ENCODE measurements at regions not wholly inside any gene's neighbourhood (a gene's known extent, or its start where the extent isn't known, plus 50 kb on each side); places are given as distances from the start of the nearest gene placed in this dataset.
A peak's percentile ranks its signal among the peaks of the same experiment; 100 is the strongest.

- H3K27me3 Mint-ChIP-seq (ENCODE audit: insufficient read depth, unreplicated experiment), result no peaks in the 10 kb centered on the region
- no peak overlapping the region for H3K27ac Mint-ChIP-seq (ENCODE audit: low read depth, unreplicated experiment)
- POLR2A ChIA-PET, result interaction anchor here (0.6 kb wide), 1 partner anchor 417 kb away, joined by 3 read pairs; no protein-coding TSS in a partner anchor
- H3K9me3 Mint-ChIP-seq (ENCODE audit: unreplicated experiment), result no peaks in the 10 kb centered on the region
- TF ChIP-seq CTCF (IDR thresholded peaks at IDR 0.05; ENCODE audit: unreplicated experiment), result no peak
- no TSS peak for BruUV-seq (replicated peaks)
- CTCF ChIA-PET, result interaction anchor here (0.5 to 1.0 kb wide), 4 partner anchors 11 to 1091 kb away, joined by 3 to 5 read pairs (median 3); no protein-coding TSS in a partner anchor
- DNase-seq (ENCODE audit: unreplicated experiment), result no peak
- intact Hi-C loops (cut with micrococcal nuclease), result no loop called here
- H3K36me3 Mint-ChIP-seq (ENCODE audit: insufficient read depth, unreplicated experiment), result no peaks in the 10 kb centered on the region
- H3K4me1 Mint-ChIP-seq (ENCODE audit: insufficient read depth, unreplicated experiment), result no peaks in the 10 kb centered on the region
- no peak overlapping the region for H3K4me3 Mint-ChIP-seq (ENCODE audit: unreplicated experiment)
Observed at GRCh38 chr1:87821335-87821697, 492.6 kb downstream of the LMO4 start.

DNA sequence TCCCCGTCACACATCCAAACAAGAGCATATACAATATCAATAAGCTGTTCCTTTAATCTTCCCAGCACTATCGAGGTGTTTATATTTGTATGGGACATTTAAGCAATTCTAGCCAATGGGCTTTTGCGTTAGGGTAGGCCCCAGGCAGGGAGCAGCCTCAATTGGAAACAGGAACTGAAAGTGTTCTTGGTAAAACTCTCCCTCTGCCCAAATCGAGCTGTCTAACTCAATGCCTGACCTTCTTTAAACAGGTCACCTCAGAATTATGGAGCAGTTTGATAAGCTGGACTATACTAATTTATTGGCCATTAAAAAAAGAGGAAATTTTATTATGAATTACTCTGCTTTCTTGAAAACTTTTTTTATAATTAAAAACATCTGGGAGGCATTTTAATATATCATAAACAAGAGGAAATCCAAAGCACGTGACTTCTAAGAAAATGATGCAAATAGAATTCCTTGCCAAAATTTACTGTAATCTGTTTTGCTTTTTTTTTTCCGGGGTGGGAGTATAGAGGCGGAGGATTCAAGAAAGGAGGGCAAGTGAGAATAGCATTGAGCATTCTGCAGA, 498.1 kb downstream of the LMO4 start:
- no peak for TF ChIP-seq CTCF (IDR thresholded peaks at IDR 0.05; ENCODE audit: unreplicated experiment)
- H3K27ac Mint-ChIP-seq (ENCODE audit: low read depth, unreplicated experiment), result no peak overlapping the region
- H3K4me1 Mint-ChIP-seq (ENCODE audit: insufficient read depth, unreplicated experiment), result no peaks in the 10 kb centered on the region
- H3K27me3 Mint-ChIP-seq (ENCODE audit: insufficient read depth, unreplicated experiment), result no peaks in the 10 kb centered on the region
- CTCF ChIA-PET, result interaction anchor here (0.5 to 0.6 kb wide), 2 partner anchors 301 to 492 kb away, joined by 3 to 4 read pairs; no protein-coding TSS in a partner anchor
- no peaks in the 10 kb centered on the region for H3K36me3 Mint-ChIP-seq (ENCODE audit: insufficient read depth, unreplicated experiment)
- DNase-seq (ENCODE audit: unreplicated experiment), result peak; percentile 14
- POLR2A ChIA-PET, result interaction anchor here (0.6 to 0.8 kb wide), 2 partner anchors 40 to 498 kb away, joined by 3 to 4 read pairs; partner anchors contain the start of gene LMO4
- H3K9me3 Mint-ChIP-seq (ENCODE audit: unreplicated experiment), result no peaks in the 10 kb centered on the region
- intact Hi-C loops (cut with micrococcal nuclease), result no loop called here
- H3K4me3 Mint-ChIP-seq (ENCODE audit: unreplicated experiment), result no peak overlapping the region
- BruUV-seq (replicated peaks), result no TSS peak

DNA sequence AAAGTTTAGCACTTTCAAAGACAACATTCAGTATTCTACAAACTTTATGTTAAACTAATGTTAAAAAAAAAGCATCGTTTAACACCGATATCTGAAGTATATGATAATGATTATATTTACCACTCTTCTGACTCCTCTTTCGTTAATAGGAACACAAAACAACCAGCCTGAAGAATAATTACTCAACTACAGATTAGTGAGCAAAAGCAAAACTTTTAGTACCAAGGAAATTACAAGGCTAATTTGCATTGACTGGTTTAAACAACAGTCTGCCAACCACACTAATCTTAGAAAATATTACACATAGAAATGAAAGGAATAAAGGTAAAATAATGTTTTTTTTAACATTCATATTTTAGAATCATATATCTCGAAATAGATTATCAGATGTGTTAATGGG, 500.7 kb downstream of the LMO4 start:
- ChIA-PET CTCF (interaction anchor here (0.9 kb wide), 1 partner anchor 11 kb away, joined by 3 read pairs; no protein-coding TSS in a partner anchor), POLR2A (no interaction called here)
- H3K27me3 Mint-ChIP-seq (ENCODE audit: insufficient read depth, unreplicated experiment), result no peaks in the 10 kb centered on the region
- no TSS peak for BruUV-seq (replicated peaks)
- intact Hi-C loops (cut with micrococcal nuclease), result no loop called here
- TF ChIP-seq CTCF (IDR thresholded peaks at IDR 0.05; ENCODE audit: unreplicated experiment), result no peak
- no peak for DNase-seq (ENCODE audit: unreplicated experiment)
- H3K9me3 Mint-ChIP-seq (ENCODE audit: unreplicated experiment), result no peaks in the 10 kb centered on the region
- no peak overlapping the region for H3K27ac Mint-ChIP-seq (ENCODE audit: low read depth, unreplicated experiment)
- no peaks in the 10 kb centered on the region for H3K36me3 Mint-ChIP-seq (ENCODE audit: insufficient read depth, unreplicated experiment)
- peaks cover under 1% of the 10 kb centered on the region for H3K4me1 Mint-ChIP-seq (ENCODE audit: insufficient read depth, unreplicated experiment)
- H3K4me3 Mint-ChIP-seq (ENCODE audit: unreplicated experiment), result no peak overlapping the region

DNA sequence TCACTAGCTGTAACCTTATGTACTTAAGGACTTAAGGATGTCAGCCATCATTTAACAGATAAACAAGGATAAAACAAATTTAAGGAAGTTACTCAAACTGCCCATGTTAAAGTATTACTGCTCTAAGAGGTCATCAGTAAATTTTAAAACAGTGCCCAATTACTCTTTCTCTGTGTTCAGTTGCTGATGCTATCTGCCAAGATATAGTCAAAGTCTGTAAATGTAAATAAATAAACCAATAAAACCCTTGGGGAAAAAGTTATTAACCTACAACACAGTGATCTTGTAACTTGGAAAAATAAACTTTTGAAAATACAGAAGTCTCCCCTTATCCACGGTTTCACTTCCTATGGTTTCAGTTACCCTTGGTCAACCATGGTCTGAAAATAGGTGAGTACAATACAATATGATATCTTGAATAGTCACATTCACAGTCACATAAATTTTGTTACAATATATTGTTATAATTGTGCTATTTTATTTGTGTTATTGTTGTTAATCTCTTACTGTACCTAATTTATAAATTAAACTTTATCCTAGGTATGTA, 501.8 kb downstream of the LMO4 start:
- Mint-ChIP-seq H3K27ac (ENCODE audit: low read depth, unreplicated experiment) (no peak overlapping the region), H3K4me3 (ENCODE audit: unreplicated experiment) (no peak overlapping the region), H3K9me3 (ENCODE audit: unreplicated experiment) (no peaks in the 10 kb centered on the region), H3K27me3 (ENCODE audit: insufficient read depth, unreplicated experiment) (no peaks in the 10 kb centered on the region), H3K4me1 (ENCODE audit: insufficient read depth, unreplicated experiment) (peaks cover 12% of the 10 kb centered on the region), H3K36me3 (ENCODE audit: insufficient read depth, unreplicated experiment) (no peaks in the 10 kb centered on the region)
- intact Hi-C loops (cut with micrococcal nuclease), result no loop called here
- no peak for DNase-seq (ENCODE audit: unreplicated experiment)
- no peak for TF ChIP-seq CTCF (IDR thresholded peaks at IDR 0.05; ENCODE audit: unreplicated experiment)
- ChIA-PET POLR2A (no interaction called here), CTCF (no interaction called here)
- no TSS peak for BruUV-seq (replicated peaks)

Data from MCF 10A (cell line).